ENCODE measurements at regions not wholly inside any gene's neighbourhood (a gene's known extent, or its start where the extent isn't known, plus 50 kb on each side); places are given as distances from the start of the nearest gene placed in this dataset.

GRCh38 chr4:41373221-41373620 is 116.5 kb downstream of the UCHL1 start:
- TF ChIP-seq CTCF (conservative IDR thresholded peaks at IDR 0.05; ENCODE audit: low read depth, low read length): no peak
- no peak for DNase-seq (ENCODE audit: low read depth)
- H3K4me3 ChIP-seq (ENCODE audit: low read depth, low read length): no peak overlapping the region

- no peak for DNase-seq (ENCODE audit: low read depth)
- H3K4me3 ChIP-seq (ENCODE audit: low read depth, low read length): no peak overlapping the region
- TF ChIP-seq CTCF (conservative IDR thresholded peaks at IDR 0.05; ENCODE audit: low read depth, low read length): no peak
These were observed 117.8 kb downstream of the UCHL1 start for GRCh38 chr4:41374490-41374889.

GRCh38 chr4:41375561-41375960 is 118.8 kb downstream of the UCHL1 start:
- no peak overlapping the region for H3K4me3 ChIP-seq (ENCODE audit: low read depth, low read length)
- no peak for TF ChIP-seq CTCF (conservative IDR thresholded peaks at IDR 0.05; ENCODE audit: low read depth, low read length)
- DNase-seq (ENCODE audit: low read depth): no peak

GRCh38 chr4:41377196-41377595 is 120.5 kb downstream of the UCHL1 start:
- no peak for DNase-seq (ENCODE audit: low read depth)
- TF ChIP-seq CTCF (conservative IDR thresholded peaks at IDR 0.05; ENCODE audit: low read depth, low read length): no peak
- H3K4me3 ChIP-seq (ENCODE audit: low read depth, low read length): no peak overlapping the region

- no peak for TF ChIP-seq CTCF (conservative IDR thresholded peaks at IDR 0.05; ENCODE audit: low read depth, low read length)
These were observed 122.5 kb downstream of the UCHL1 start for GRCh38 chr4:41379230-41379629.

GRCh38 chr4:41380511-41381157 is 123.9 kb downstream of the UCHL1 start:
- DNase-seq (ENCODE audit: low read depth): no peak
- H3K4me3 ChIP-seq (ENCODE audit: low read depth, low read length): no peak overlapping the region
- no peak for TF ChIP-seq CTCF (conservative IDR thresholded peaks at IDR 0.05; ENCODE audit: low read depth, low read length)

More at GRCh38 chr4:41379230-41379629, 122.5 kb downstream of the UCHL1 start:
- H3K4me3 ChIP-seq (ENCODE audit: low read depth, low read length): no peak overlapping the region
- no peak for DNase-seq (ENCODE audit: low read depth)

- no peak for TF ChIP-seq CTCF (conservative IDR thresholded peaks at IDR 0.05; ENCODE audit: low read depth, low read length)
- no peak overlapping the region for H3K4me3 ChIP-seq (ENCODE audit: low read depth, low read length)
- DNase-seq (ENCODE audit: low read depth): no peak
These were observed 124.7 kb downstream of the UCHL1 start for GRCh38 chr4:41381384-41381783.
